SH-SY5Y (cell line): ENCODE measurements at regions not wholly inside any gene's neighbourhood (a gene's known extent, or its start where the extent isn't known, plus 50 kb on each side); places are given as distances from the start of the nearest gene placed in this dataset.

Experiments
- GATA2 ChIP-seq: IDR thresholded peaks from 2 replicates; pipeline ENCODE4 v1.6.1; 2011; ENCODE audit warnings: mild to moderate bottlenecking, low read depth, low read length
- GATA3 ChIP-seq: IDR thresholded peaks from 2 replicates; pipeline ENCODE4 v1.6.1; 2011; ENCODE audit warnings: low read depth, mild to moderate bottlenecking, low read length, moderate library complexity

DNA sequence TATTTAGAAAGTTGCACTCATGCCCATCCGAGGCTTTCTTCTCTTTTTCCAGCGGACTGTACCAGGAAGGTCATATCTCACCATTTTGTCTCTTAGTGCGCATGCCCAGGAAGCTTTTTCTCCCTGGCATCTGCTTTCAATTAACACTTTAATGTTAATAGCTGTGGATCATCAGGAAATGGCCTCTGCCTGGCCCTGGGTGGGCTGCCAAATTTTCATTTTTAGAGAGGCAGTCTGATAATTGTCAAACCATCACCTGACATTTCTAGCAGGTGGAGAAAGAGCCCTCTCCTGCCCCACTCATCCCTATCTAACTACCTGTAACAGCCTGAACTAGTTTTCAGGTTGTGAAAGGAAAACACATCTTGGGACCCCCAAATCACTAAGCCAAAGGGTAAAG is 257.4 kb upstream of the LRRC4C start:
- TF ChIP-seq GATA2: no peak
- TF ChIP-seq GATA3: no peak
